ENCODE measurements at regions not wholly inside any gene's neighbourhood (a gene's known extent, or its start where the extent isn't known, plus 50 kb on each side); places are given as distances from the start of the nearest gene placed in this dataset.

GRCh38 chr6:6518631-6519427 lies 69.7 kb upstream of the LY86 start:
- H3K9me3 ChIP-seq (ENCODE audit: severe bottlenecking): peaks cover 2% of the 10 kb centered on the region
- H3K27me3 ChIP-seq (ENCODE audit: insufficient read depth, low read depth, severe bottlenecking): peaks cover 3% of the 10 kb centered on the region
- no peak overlapping the region for H3K27ac ChIP-seq
- H3K36me3 ChIP-seq: no peaks in the 10 kb centered on the region
- H3K4me3 ChIP-seq (ENCODE audit: low read depth, low read length): no peak overlapping the region
- TF ChIP-seq CTCF (IDR thresholded peaks at IDR 0.05; ENCODE audit: low read depth, low read length): no peak
- no peak for DNase-seq

GRCh38 chr6:6521961-6522482 lies 66.5 kb upstream of the LY86 start:
- no peak for DNase-seq
- Histone ChIP-seq H3K36me3 (no peaks in the 10 kb centered on the region), H3K27me3 (ENCODE audit: insufficient read depth, low read depth, severe bottlenecking) (peaks cover 3% of the 10 kb centered on the region), H3K27ac (no peak overlapping the region), H3K4me3 (ENCODE audit: low read depth, low read length) (no peak overlapping the region), H3K9me3 (ENCODE audit: severe bottlenecking) (no peaks in the 10 kb centered on the region)
- TF ChIP-seq CTCF (IDR thresholded peaks at IDR 0.05; ENCODE audit: low read depth, low read length): no peak; the same call in 1 of the 2 replicates

- Histone ChIP-seq H3K4me3 (ENCODE audit: low read depth, low read length) (no peak overlapping the region), H3K27ac (no peak overlapping the region), H3K9me3 (ENCODE audit: severe bottlenecking) (no peaks in the 10 kb centered on the region), H3K36me3 (no peaks in the 10 kb centered on the region), H3K27me3 (ENCODE audit: insufficient read depth, low read depth, severe bottlenecking) (peaks cover 3% of the 10 kb centered on the region)
- no peak for TF ChIP-seq CTCF (IDR thresholded peaks at IDR 0.05; ENCODE audit: low read depth, low read length)
- no peak for DNase-seq
These were observed 65.8 kb upstream of the LY86 start for GRCh38 chr6:6522709-6523108.

GRCh38 chr6:6524951-6525350 lies 63.6 kb upstream of the LY86 start:
- Histone ChIP-seq H3K27me3 (ENCODE audit: insufficient read depth, low read depth, severe bottlenecking) (peaks cover 3% of the 10 kb centered on the region), H3K27ac (no peak overlapping the region), H3K4me3 (ENCODE audit: low read depth, low read length) (no peak overlapping the region), H3K9me3 (ENCODE audit: severe bottlenecking) (no peaks in the 10 kb centered on the region), H3K36me3 (no peaks in the 10 kb centered on the region)
- DNase-seq: no peak
- no peak for TF ChIP-seq CTCF (IDR thresholded peaks at IDR 0.05; ENCODE audit: low read depth, low read length)

- no peak for DNase-seq
- TF ChIP-seq CTCF (IDR thresholded peaks at IDR 0.05; ENCODE audit: low read depth, low read length): no peak
- H3K36me3 ChIP-seq: no peaks in the 10 kb centered on the region
- H3K9me3 ChIP-seq (ENCODE audit: severe bottlenecking): no peaks in the 10 kb centered on the region
- H3K27me3 ChIP-seq (ENCODE audit: insufficient read depth, low read depth, severe bottlenecking): peaks cover 3% of the 10 kb centered on the region
- H3K27ac ChIP-seq: no peak overlapping the region
- H3K4me3 ChIP-seq (ENCODE audit: low read depth, low read length): no peak overlapping the region
These were observed 62.6 kb upstream of the LY86 start for GRCh38 chr6:6525933-6526332.

Data from WERI-Rb-1 (cell line).